A549 (cell line): ENCODE measurements at regions not wholly inside any gene's neighbourhood (a gene's known extent, or its start where the extent isn't known, plus 50 kb on each side); places are given as distances from the start of the nearest gene placed in this dataset.

ENCODE experiments used
- ATAC-seq, 2 experiments: fragments of 200-7000 bp in 1 of 2; fragments of >200 bp in 1 of 2; cut with Nextera tagmentation in 1 of 2; cut with Tn5 transposase in 1 of 2; 3 replicates each; pipeline versions ENCODE4 v1.8.0 to v1.9.1; 2018 to 2020; ENCODE audit warnings: mild to moderate bottlenecking in 1 of 2, moderate library complexity in 1 of 2
- CTCF ChIA-PET: fragments of 300-600 bp; sonication (Branson Sonifier 250); formaldehyde crosslinking; extraction: SDS; loops from one replicate; lab custom pipeline; 2021; ENCODE audit warnings: antibody characterized with exemption, inconsistent platforms; lab: Yijun Ruan, JAX
- POLR2A ChIA-PET: fragments of 350-600 bp; formaldehyde crosslinking; extraction: SDS; loops from one replicate; lab custom pipeline; 2021; ENCODE audit warnings: antibody characterized with exemption, inconsistent platforms; lab: Yijun Ruan, JAX
- DNase-seq, 2 experiments: peaks; one replicate each; pipeline versions ENCODE4 v3.0.0 to v3.0.0-alpha.2; 2011 to 2016; ENCODE audit warnings: low read depth in 1 of 2, low spot score in 1 of 2
- FAIRE-seq: peaks from 2 replicates; lab custom pipeline; 2011; peaks lifted over from hg19 to GRCh38; lab: Jason Lieb, UNC
- H3K27ac ChIP-seq, 2 experiments: fragments of >200 bp; sonication (Bioruptor Twin); formaldehyde crosslinking; 3 replicates each; pipeline ENCODE4 v1.5.1; 2016 to 2017
- H3K4me1 ChIP-seq: fragments of >200 bp; sonication (Bioruptor Twin); formaldehyde crosslinking; 3 replicates; pipeline ENCODE4 v1.6.1; 2016
- H3K4me2 ChIP-seq: fragments of >200 bp; sonication (Bioruptor Twin); formaldehyde crosslinking; 3 replicates; pipeline ENCODE4 v1.6.1; 2016
- H3K4me3 ChIP-seq: fragments of >200 bp; sonication (Bioruptor Twin); formaldehyde crosslinking; 3 replicates; pipeline ENCODE4 v1.5.1; 2016
- H3K9me3 ChIP-seq: fragments of >200 bp; sonication (Bioruptor Twin); formaldehyde crosslinking; 3 replicates; pipeline ENCODE4 v1.6.1; 2016
- ATOH8 ChIP-seq: fragments of 250-450 bp; sonication (Bioruptor Pico); IDR thresholded peaks from 2 replicates; pipeline ENCODE4 v1.5.0; 2020; ENCODE audit warnings: low read depth, mild to moderate bottlenecking, moderate library complexity
- BCL3 ChIP-seq: fragments of >200 bp; sonication (Bioruptor Twin); formaldehyde crosslinking; IDR thresholded peaks from 3 replicates; pipeline ENCODE4 v1.6.1; 2016
- CBX2 ChIP-seq: fragments of 200-600 bp; sonication (generic); IDR thresholded peaks from 2 replicates; pipeline ENCODE4 v1.6.1; 2016; ENCODE audit warnings: low read depth, mild to moderate bottlenecking, borderline replicate concordance
- E2F6 ChIP-seq: IDR thresholded peaks from 2 replicates; pipeline ENCODE4 v1.6.1; 2012; ENCODE audit warnings: low read depth, borderline replicate concordance
- EP300 ChIP-seq, 2 experiments: fragments of >200 bp; sonication (Bioruptor Twin); formaldehyde crosslinking; IDR thresholded peaks; 2 replicates in 1 of 2; 3 replicates in 1 of 2; pipeline ENCODE4 v1.6.1; 2016 to 2017
- FOSL2 ChIP-seq, 2 experiments: fragments of 450-650 bp in 1 of 2; fragments of >200 bp in 1 of 2; sonication (Bioruptor Twin) in 1 of 2; formaldehyde crosslinking; IDR thresholded peaks; 2 replicates each; pipeline versions ENCODE4 v1.5.0 to v1.6.1; 2016 to 2020; ENCODE audit warnings: mild to moderate bottlenecking in 1 of 2, moderate library complexity in 1 of 2
- FOXS1 ChIP-seq: fragments of 250-450 bp; sonication (Bioruptor Pico); IDR thresholded peaks from 2 replicates; pipeline ENCODE4 v1.5.0; 2020; ENCODE audit warnings: mild to moderate bottlenecking, moderate library complexity
- GATA3 ChIP-seq: IDR thresholded peaks from 2 replicates; pipeline ENCODE4 v1.6.1; 2012; ENCODE audit warnings: borderline replicate concordance
- HDAC2 ChIP-seq: fragments of 200-600 bp; sonication (generic); IDR thresholded peaks from 2 replicates; pipeline ENCODE4 v1.6.1; 2016
- HES2 ChIP-seq: fragments of >200 bp; sonication (Bioruptor Twin); formaldehyde crosslinking; IDR thresholded peaks from 2 replicates; pipeline ENCODE4 v1.6.1; 2016
- HEYL ChIP-seq: fragments of 250-450 bp; sonication (Bioruptor Pico); IDR thresholded peaks from 2 replicates; pipeline ENCODE4 v1.8.0; 2021; ENCODE audit warnings: mild to moderate bottlenecking, moderate library complexity
- HMGXB4 ChIP-seq: fragments of 250-450 bp; sonication (Bioruptor Pico); IDR thresholded peaks from 2 replicates; pipeline ENCODE4 v1.5.0; 2021; ENCODE audit warnings: mild to moderate bottlenecking, moderate library complexity, borderline replicate concordance
- HOXB13 ChIP-seq: fragments of 250-450 bp; sonication (Bioruptor Pico); IDR thresholded peaks from 2 replicates; pipeline ENCODE4 v1.5.0; 2020; ENCODE audit warnings: low read depth, mild to moderate bottlenecking, moderate library complexity
- JUNB ChIP-seq: fragments of >200 bp; sonication (Bioruptor Twin); formaldehyde crosslinking; IDR thresholded peaks from 2 replicates; pipeline ENCODE4 v1.6.1; 2016
- KDM1A ChIP-seq: fragments of 200-600 bp; sonication (generic); IDR thresholded peaks from 2 replicates; pipeline ENCODE4 v1.6.1; 2016; ENCODE audit warnings: low read depth, mild to moderate bottlenecking
- KDM5A ChIP-seq: fragments of 200-600 bp; sonication (generic); IDR thresholded peaks from 2 replicates; pipeline ENCODE4 v1.6.1; 2016; ENCODE audit warnings: antibody characterized with exemption, mild to moderate bottlenecking
- MAX ChIP-seq: IDR thresholded peaks from 2 replicates; pipeline ENCODE4 v1.6.1; 2012
- MAZ ChIP-seq: fragments of 150-350 bp; IDR thresholded peaks from 2 replicates; pipeline ENCODE4 v1.6.1; 2014; ENCODE audit warnings: antibody characterized with exemption, low read depth, low read length, borderline replicate concordance
- MYC ChIP-seq: IDR thresholded peaks from 2 replicates; pipeline ENCODE4 v1.6.1; 2012; ENCODE audit warnings: mild to moderate bottlenecking, inconsistent platforms, low read length, improper control_type of control experiment, borderline replicate concordance
- NFE2L2 ChIP-seq: fragments of 150-350 bp; conservative IDR thresholded peaks from 2 replicates; pipeline ENCODE4 v1.6.1; 2014; ENCODE audit warnings: low read length
- NR3C1 ChIP-seq: fragments of >200 bp; sonication (Bioruptor Twin); formaldehyde crosslinking; IDR thresholded peaks from 3 replicates; pipeline ENCODE4 v1.6.1; 2017
- PBX3 ChIP-seq: IDR thresholded peaks from 2 replicates; pipeline ENCODE4 v1.6.1; 2012
- PHF8 ChIP-seq: fragments of 200-600 bp; sonication (generic); IDR thresholded peaks from 2 replicates; pipeline ENCODE4 v1.6.1; 2016; ENCODE audit warnings: low read depth, mild to moderate bottlenecking, antibody characterized with exemption, moderate library complexity, borderline replicate concordance
- RNF2 ChIP-seq: fragments of 200-600 bp; sonication (generic); IDR thresholded peaks from 2 replicates; pipeline ENCODE4 v1.6.1; 2016; ENCODE audit warnings: low read depth, mild to moderate bottlenecking, antibody characterized with exemption, moderate library complexity, borderline replicate concordance
- USF2 ChIP-seq: fragments of 450-650 bp; IDR thresholded peaks from 2 replicates; pipeline ENCODE4 v1.6.1; 2014; ENCODE audit warnings: antibody characterized with exemption
- ZC3H11A ChIP-seq: fragments of 450-650 bp; IDR thresholded peaks from 2 replicates; pipeline ENCODE4 v1.6.1; 2014; ENCODE audit warnings: antibody characterized with exemption, mild to moderate bottlenecking
- ZSCAN20 ChIP-seq: fragments of 250-450 bp; sonication (Bioruptor Pico); IDR thresholded peaks from 2 replicates; pipeline ENCODE4 v1.8.0; 2022; ENCODE audit warnings: mild to moderate bottlenecking, moderate library complexity
- WGBS: methylation state at CpG from one replicate; pipeline ENCODE4 v1.1.6; 2017; ENCODE audit errors: missing lambda C conversion rate; 5-methylcytosine and 5-hydroxymethylcytosine counted together

GRCh38 chr22:22151308-22151707, 93.3 kb upstream of the VPREB1 start:
- ChIA-PET CTCF (interaction anchor here (1.3 kb wide), 1 partner anchor 14 kb away, joined by 3 read pairs; no protein-coding TSS in a partner anchor), POLR2A (no interaction called here)
- FAIRE-seq (no peak), ATAC-seq (no peak), DNase-seq (no peak)
- Histone ChIP-seq H3K4me3 (no peak overlapping the region), H3K4me2 (no peak overlapping the region), H3K27ac (no peak overlapping the region), H3K4me1 (no peaks in the 10 kb centered on the region), H3K9me3 (no peaks in the 10 kb centered on the region)
- 17% methylated on average over 2 of the region's 2 CpGs for WGBS
- TF ChIP-seq PBX3 (no peak), NFE2L2 (no peak), KDM1A (no peak), ATOH8 (CRISPR knock-in tag) (no peak), ZC3H11A (no peak), FOXS1 (CRISPR knock-in tag) (no peak), ZSCAN20 (CRISPR knock-in tag) (no peak), RNF2 (no peak), EP300 (IDR thresholded peaks at IDR 0.05) (no peak), PHF8 (no peak), MAZ (no peak)

GRCh38 chr22:22150457-22150856, 94.1 kb upstream of the VPREB1 start:
- WGBS: 48% methylated on average over 1 of the region's 1 CpG
- FAIRE-seq (no peak), ATAC-seq (no peak), DNase-seq (no peak)
- Histone ChIP-seq H3K4me1 (no peaks in the 10 kb centered on the region), H3K27ac (no peak overlapping the region), H3K9me3 (no peaks in the 10 kb centered on the region), H3K4me3 (no peak overlapping the region), H3K4me2 (no peak overlapping the region)
- TF ChIP-seq JUNB: no peak
- TF ChIP-seq NFE2L2: no peak
- no peak for TF ChIP-seq KDM1A
- CTCF ChIA-PET: interaction anchor here (1.3 kb wide), 1 partner anchor 15 kb away, joined by 3 read pairs; no protein-coding TSS in a partner anchor
- POLR2A ChIA-PET: no interaction called here

- no peak for ATAC-seq
- Histone ChIP-seq H3K4me1 (no peaks in the 10 kb centered on the region), H3K9me3 (no peaks in the 10 kb centered on the region), H3K4me3 (no peak overlapping the region), H3K4me2 (no peak overlapping the region), H3K27ac (no peak overlapping the region)
- WGBS: 3% methylated on average over 1 of the region's 1 CpG
- POLR2A ChIA-PET: no interaction called here
- no peak for DNase-seq
- CTCF ChIA-PET: interaction anchor here (0.6 kb wide), 1 partner anchor 220 kb away, joined by 3 read pairs; no protein-coding TSS in a partner anchor
- FAIRE-seq: no peak
- TF ChIP-seq GATA3: no peak
- TF ChIP-seq HMGXB4 (CRISPR knock-in tag): no peak
- no peak for TF ChIP-seq MYC
- TF ChIP-seq RNF2: no peak
- TF ChIP-seq KDM5A: no peak
- TF ChIP-seq E2F6: no peak
- no peak for TF ChIP-seq ATOH8 (CRISPR knock-in tag)
- no peak for TF ChIP-seq HES2
- TF ChIP-seq HOXB13 (CRISPR knock-in tag): no peak
- no peak for TF ChIP-seq FOXS1 (CRISPR knock-in tag)
- TF ChIP-seq EP300 (IDR thresholded peaks at IDR 0.05): no peak
- TF ChIP-seq CBX2: no peak
- no peak for TF ChIP-seq HDAC2
- TF ChIP-seq FOSL2 (IDR thresholded peaks at IDR 0.05): no peak
- no peak for TF ChIP-seq FOSL2 (CRISPR knock-in tag; IDR thresholded peaks at IDR 0.05)
- TF ChIP-seq NR3C1: no peak
- no peak for TF ChIP-seq USF2
- TF ChIP-seq MAX: no peak
- no peak for TF ChIP-seq BCL3
- no peak for TF ChIP-seq HEYL (CRISPR knock-in tag)
Observed at GRCh38 chr22:22148905-22149304, 95.7 kb upstream of the VPREB1 start.
